HEK293 (cell line): ENCODE measurements at regions not wholly inside any gene's neighbourhood (a gene's known extent, or its start where the extent isn't known, plus 50 kb on each side); places are given as distances from the start of the nearest gene placed in this dataset.

Experiments
- CTCF ChIA-PET: fragments of 350-600 bp; formaldehyde crosslinking; extraction: SDS; loops from one replicate; lab custom pipeline; 2021; ENCODE audit warnings: antibody characterized with exemption; lab: Yijun Ruan, JAX
- POLR2A ChIA-PET: fragments of 300-600 bp; formaldehyde crosslinking; extraction: SDS; loops from one replicate; lab custom pipeline; 2020; ENCODE audit warnings: antibody characterized with exemption, inconsistent platforms; lab: Yijun Ruan, JAX
- H3K27ac ChIP-seq: fragments of 200-500 bp; sonication (Bioruptor generic); 2 replicates; pipeline ENCODE4 v1.5.1; 2014; ENCODE audit warnings: low read depth, low read length, control low read depth, inconsistent platforms; ENCODE audit errors: extremely low read depth
- H3K36me3 ChIP-seq, 2 experiments: fragments of 200-500 bp in 1 of 2; sonication (Bioruptor generic) in 1 of 2; 1 replicate in 1 of 2; 2 replicates in 1 of 2; pipeline ENCODE4 v1.5.1; 2014 to 2017; ENCODE audit warnings: inconsistent platforms in 2 of 2, low read length in 2 of 2; ENCODE audit not compliant: control insufficient read depth in 2 of 2, insufficient read depth in 1 of 2
- H3K4me1 ChIP-seq: fragments of 200-500 bp; sonication (Bioruptor generic); 2 replicates; pipeline ENCODE4 v1.5.1; 2014; ENCODE audit warnings: mild to moderate bottlenecking, low read length, inconsistent platforms; ENCODE audit not compliant: control insufficient read depth, insufficient read depth
- H3K4me3 ChIP-seq: 2 replicates; pipeline ENCODE4 v1.5.1; 2011; ENCODE audit warnings: low read depth, mild to moderate bottlenecking, control low read depth, low read length, moderate library complexity
- H3K9me3 ChIP-seq: fragments of 200-500 bp; sonication (Bioruptor generic); 2 replicates; pipeline ENCODE4 v1.5.1; 2014; ENCODE audit warnings: low read depth, low read length, inconsistent platforms; ENCODE audit not compliant: control insufficient read depth, insufficient read depth
- BCL11B ChIP-seq: fragments of 450-650 bp; formaldehyde crosslinking; IDR thresholded peaks from 2 replicates; pipeline ENCODE4 v1.5.1; 2016; ENCODE audit warnings: low read depth, missing biosample characterization, missing genetic modification characterization
- KLF7 ChIP-seq: fragments of 450-650 bp; formaldehyde crosslinking; IDR thresholded peaks from 2 replicates; pipeline ENCODE4 v1.5.1; 2016; ENCODE audit warnings: missing biosample characterization, missing genetic modification characterization, borderline replicate concordance
- KLF9 ChIP-seq: fragments of 450-650 bp; formaldehyde crosslinking; IDR thresholded peaks from 2 replicates; pipeline ENCODE4 v1.5.1; 2016; ENCODE audit warnings: missing biosample characterization, missing genetic modification characterization, low read depth
- SALL2 ChIP-seq: fragments of 450-650 bp; formaldehyde crosslinking; IDR thresholded peaks from 2 replicates; pipeline ENCODE4 v1.5.0; 2017; ENCODE audit warnings: missing biosample characterization, mild to moderate bottlenecking, missing genetic modification characterization, borderline replicate concordance
- ZBTB1 ChIP-seq: fragments of 450-650 bp; formaldehyde crosslinking; IDR thresholded peaks from 2 replicates; pipeline ENCODE4 v1.5.1; 2016; ENCODE audit warnings: missing biosample characterization, missing genetic modification characterization
- ZBTB10 ChIP-seq: fragments of 450-650 bp; formaldehyde crosslinking; IDR thresholded peaks from 2 replicates; pipeline ENCODE4 v1.5.1; 2016; ENCODE audit warnings: missing biosample characterization, missing genetic modification characterization
- ZBTB17 ChIP-seq: fragments of 450-650 bp; formaldehyde crosslinking; IDR thresholded peaks from 2 replicates; pipeline ENCODE4 v1.5.1; 2016; ENCODE audit warnings: missing biosample characterization, missing genetic modification characterization
- ZBTB7A ChIP-seq: fragments of 450-650 bp; formaldehyde crosslinking; IDR thresholded peaks from 2 replicates; pipeline ENCODE4 v1.5.1; 2016; ENCODE audit warnings: low read depth, missing biosample characterization, missing genetic modification characterization
- ZFHX2 ChIP-seq: fragments of 450-650 bp; formaldehyde crosslinking; conservative IDR thresholded peaks from 2 replicates; pipeline ENCODE4 v1.5.1; 2016; ENCODE audit warnings: missing biosample characterization, missing genetic modification characterization
- ZFP41 ChIP-seq: fragments of 450-650 bp; formaldehyde crosslinking; IDR thresholded peaks from 2 replicates; pipeline ENCODE4 v1.5.1; 2016; ENCODE audit warnings: missing biosample characterization, missing genetic modification characterization, borderline replicate concordance
- ZFP69B ChIP-seq: fragments of 450-650 bp; formaldehyde crosslinking; IDR thresholded peaks from 2 replicates; pipeline ENCODE4 v1.5.1; 2016; ENCODE audit warnings: missing biosample characterization, missing genetic modification characterization
- ZNF10 ChIP-seq: fragments of 450-650 bp; formaldehyde crosslinking; IDR thresholded peaks from 2 replicates; pipeline ENCODE4 v1.5.1; 2017; ENCODE audit warnings: missing biosample characterization, missing genetic modification characterization
- ZNF132 ChIP-seq: fragments of 450-650 bp; formaldehyde crosslinking; IDR thresholded peaks from 2 replicates; pipeline ENCODE4 v1.5.1; 2017; ENCODE audit warnings: missing biosample characterization, missing genetic modification characterization, borderline replicate concordance
- ZNF146 ChIP-seq: fragments of 450-650 bp; formaldehyde crosslinking; IDR thresholded peaks from 2 replicates; pipeline ENCODE4 v1.5.1; 2016; ENCODE audit warnings: missing biosample characterization, missing genetic modification characterization
- ZNF335 ChIP-seq: fragments of 450-650 bp; formaldehyde crosslinking; conservative IDR thresholded peaks from 2 replicates; pipeline ENCODE4 v1.5.1; 2016; ENCODE audit warnings: missing biosample characterization, missing genetic modification characterization
- ZNF366 ChIP-seq: fragments of 450-650 bp; formaldehyde crosslinking; conservative IDR thresholded peaks from 2 replicates; pipeline ENCODE4 v1.5.1; 2016; ENCODE audit warnings: missing biosample characterization, missing genetic modification characterization
- ZNF549 ChIP-seq: fragments of 450-650 bp; IDR thresholded peaks from 2 replicates; pipeline ENCODE4 v1.5.1; 2018; ENCODE audit warnings: missing biosample characterization, missing genetic modification characterization, mild to moderate bottlenecking, inconsistent platforms, moderate library complexity
- ZNF561 ChIP-seq: fragments of 450-650 bp; IDR thresholded peaks from 2 replicates; pipeline ENCODE4 v1.5.1; 2018; ENCODE audit warnings: missing biosample characterization, missing genetic modification characterization, borderline replicate concordance
- ZNF585B ChIP-seq: fragments of 450-650 bp; formaldehyde crosslinking; IDR thresholded peaks from 2 replicates; pipeline ENCODE4 v1.5.1; 2016; ENCODE audit warnings: missing biosample characterization, missing genetic modification characterization
- ZNF610 ChIP-seq: fragments of 450-650 bp; formaldehyde crosslinking; IDR thresholded peaks from 2 replicates; pipeline ENCODE4 v1.5.1; 2016; ENCODE audit warnings: missing biosample characterization, missing genetic modification characterization, borderline replicate concordance
- ZNF621 ChIP-seq: fragments of 450-650 bp; formaldehyde crosslinking; IDR thresholded peaks from 2 replicates; pipeline ENCODE4 v1.5.1; 2017; ENCODE audit warnings: missing biosample characterization, missing genetic modification characterization
- ZNF629 ChIP-seq: fragments of 450-650 bp; formaldehyde crosslinking; IDR thresholded peaks from 2 replicates; pipeline ENCODE4 v1.5.1; 2017; ENCODE audit warnings: missing biosample characterization, missing genetic modification characterization
- ZSCAN23 ChIP-seq: fragments of 450-650 bp; formaldehyde crosslinking; IDR thresholded peaks from 2 replicates; pipeline ENCODE4 v1.5.1; 2016; ENCODE audit warnings: missing biosample characterization, missing genetic modification characterization
- TF ChIP-seq, protein P1 (sequence below): fragments of 450-650 bp; formaldehyde crosslinking; IDR thresholded peaks from 2 replicates; pipeline ENCODE4 v1.5.1; 2016; ENCODE audit warnings: missing biosample characterization, missing genetic modification characterization, borderline replicate concordance
- TF ChIP-seq, protein P2 (sequence below): fragments of 450-650 bp; formaldehyde crosslinking; IDR thresholded peaks from 2 replicates; pipeline ENCODE4 v1.5.1; 2017; ENCODE audit warnings: missing biosample characterization, mild to moderate bottlenecking, missing genetic modification characterization, moderate library complexity

GRCh38 chr2:172285010-172285621, 142.3 kb upstream of the ITGA6 start (continued):
- TF ChIP-seq, protein P1, sequence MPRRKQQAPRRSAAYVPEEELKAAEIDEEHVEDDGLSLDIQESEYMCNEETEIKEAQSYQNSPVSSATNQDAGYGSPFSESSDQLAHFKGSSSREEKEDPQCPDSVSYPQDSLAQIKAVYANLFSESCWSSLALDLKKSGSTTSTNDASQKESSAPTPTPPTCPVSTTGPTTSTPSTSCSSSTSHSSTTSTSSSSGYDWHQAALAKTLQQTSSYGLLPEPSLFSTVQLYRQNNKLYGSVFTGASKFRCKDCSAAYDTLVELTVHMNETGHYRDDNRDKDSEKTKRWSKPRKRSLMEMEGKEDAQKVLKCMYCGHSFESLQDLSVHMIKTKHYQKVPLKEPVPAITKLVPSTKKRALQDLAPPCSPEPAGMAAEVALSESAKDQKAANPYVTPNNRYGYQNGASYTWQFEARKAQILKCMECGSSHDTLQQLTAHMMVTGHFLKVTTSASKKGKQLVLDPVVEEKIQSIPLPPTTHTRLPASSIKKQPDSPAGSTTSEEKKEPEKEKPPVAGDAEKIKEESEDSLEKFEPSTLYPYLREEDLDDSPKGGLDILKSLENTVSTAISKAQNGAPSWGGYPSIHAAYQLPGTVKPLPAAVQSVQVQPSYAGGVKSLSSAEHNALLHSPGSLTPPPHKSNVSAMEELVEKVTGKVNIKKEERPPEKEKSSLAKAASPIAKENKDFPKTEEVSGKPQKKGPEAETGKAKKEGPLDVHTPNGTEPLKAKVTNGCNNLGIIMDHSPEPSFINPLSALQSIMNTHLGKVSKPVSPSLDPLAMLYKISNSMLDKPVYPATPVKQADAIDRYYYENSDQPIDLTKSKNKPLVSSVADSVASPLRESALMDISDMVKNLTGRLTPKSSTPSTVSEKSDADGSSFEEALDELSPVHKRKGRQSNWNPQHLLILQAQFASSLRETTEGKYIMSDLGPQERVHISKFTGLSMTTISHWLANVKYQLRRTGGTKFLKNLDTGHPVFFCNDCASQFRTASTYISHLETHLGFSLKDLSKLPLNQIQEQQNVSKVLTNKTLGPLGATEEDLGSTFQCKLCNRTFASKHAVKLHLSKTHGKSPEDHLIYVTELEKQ (tag by site-specific recombination): no peak
- TF ChIP-seq ZBTB17 (peak; percentile 79), ZNF585B (no peak), ZSCAN23 (tag by site-specific recombination) (no peak), ZNF335 (peak; percentile 38)

DNA sequence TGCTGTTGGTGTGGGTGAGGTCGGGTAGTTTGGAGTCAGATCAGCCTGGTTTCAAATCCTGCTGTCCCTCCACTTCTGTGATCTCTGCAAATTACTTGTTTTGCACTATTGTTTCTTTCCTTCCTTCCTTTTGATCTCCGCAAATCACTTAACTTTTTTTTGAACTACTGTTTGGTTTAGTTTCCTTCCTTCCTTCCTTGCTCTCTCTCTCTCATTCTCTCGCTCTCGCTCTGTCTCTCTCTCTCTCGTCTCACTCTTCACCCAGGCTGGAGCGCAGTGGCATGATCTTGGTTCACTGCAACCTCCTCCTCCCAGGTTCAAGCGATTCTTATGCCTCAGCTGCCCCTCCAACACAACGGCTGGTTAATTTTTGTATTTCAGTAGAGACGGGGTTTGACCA, 141.6 kb upstream of the ITGA6 start:
- Histone ChIP-seq H3K4me1 (peaks cover 6% of the 10 kb centered on the region; the same call in 1 of the 2 replicates), H3K36me3 (no peaks in the 10 kb centered on the region), H3K4me3 (no peak overlapping the region), H3K9me3 (no peaks in the 10 kb centered on the region), H3K27ac (no peak overlapping the region)
- no peak for TF ChIP-seq ZBTB7A (tag by site-specific recombination)
- TF ChIP-seq ZNF366 (tag by site-specific recombination): peak; percentile 82
- TF ChIP-seq, protein P2, sequence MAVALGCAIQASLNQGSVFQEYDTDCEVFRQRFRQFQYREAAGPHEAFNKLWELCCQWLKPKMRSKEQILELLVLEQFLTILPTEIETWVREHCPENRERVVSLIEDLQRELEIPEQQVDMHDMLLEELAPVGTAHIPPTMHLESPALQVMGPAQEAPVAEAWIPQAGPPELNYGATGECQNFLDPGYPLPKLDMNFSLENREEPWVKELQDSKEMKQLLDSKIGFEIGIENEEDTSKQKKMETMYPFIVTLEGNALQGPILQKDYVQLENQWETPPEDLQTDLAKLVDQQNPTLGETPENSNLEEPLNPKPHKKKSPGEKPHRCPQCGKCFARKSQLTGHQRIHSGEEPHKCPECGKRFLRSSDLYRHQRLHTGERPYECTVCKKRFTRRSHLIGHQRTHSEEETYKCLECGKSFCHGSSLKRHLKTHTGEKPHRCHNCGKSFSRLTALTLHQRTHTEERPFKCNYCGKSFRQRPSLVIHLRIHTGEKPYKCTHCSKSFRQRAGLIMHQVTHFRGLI (tag by site-specific recombination): no peak
- TF ChIP-seq ZNF10 (tag by site-specific recombination): no peak
- TF ChIP-seq ZNF610 (tag by site-specific recombination): no peak
- TF ChIP-seq ZNF146 (tag by site-specific recombination): no peak
- POLR2A ChIA-PET: interaction anchor here (1.2 kb wide), 1 partner anchor 142 kb away, joined by 3 read pairs; the partner anchor contains the start of gene ITGA6
- CTCF ChIA-PET: interaction anchor here (0.6 kb wide), 1 partner anchor 126 kb away, joined by 3 read pairs; no protein-coding TSS in a partner anchor

DNA sequence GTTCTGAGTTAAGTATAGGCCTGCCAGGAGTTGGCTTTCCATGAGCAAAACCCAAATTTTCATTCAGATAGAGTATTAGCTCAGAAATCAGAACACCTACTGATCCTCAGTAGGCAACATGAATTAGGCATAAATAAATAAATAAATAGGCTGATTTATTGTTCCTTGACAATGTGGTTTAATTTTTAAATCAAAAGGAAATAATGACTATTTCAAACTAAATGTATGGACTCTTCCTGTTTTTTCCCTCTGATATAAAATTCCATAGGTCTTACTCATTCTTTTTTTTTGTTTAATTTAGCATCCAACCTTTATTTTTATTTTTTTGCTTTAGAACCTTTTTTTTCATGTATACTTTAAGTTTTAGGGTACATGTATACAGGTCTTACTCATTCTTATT, 140.2 kb upstream of the ITGA6 start:
- ChIA-PET POLR2A (no interaction called here), CTCF (interaction anchor here (0.7 kb wide), 1 partner anchor 35 kb away, joined by 3 read pairs; no protein-coding TSS in a partner anchor)
- Histone ChIP-seq H3K36me3 (no peaks in the 10 kb centered on the region), H3K27ac (no peak overlapping the region), H3K4me1 (peaks cover 6% of the 10 kb centered on the region; the same call in 1 of the 2 replicates), H3K9me3 (no peaks in the 10 kb centered on the region), H3K4me3 (no peak overlapping the region)
- TF ChIP-seq ZNF132: no peak
- TF ChIP-seq KLF7 (tag by site-specific recombination): no peak
- no peak for TF ChIP-seq SALL2 (tag by site-specific recombination)
- TF ChIP-seq ZNF621 (tag by site-specific recombination): no peak
- TF ChIP-seq ZNF549 (tag by site-specific recombination): no peak
- no peak for TF ChIP-seq ZFP69B
- TF ChIP-seq ZFP41 (tag by site-specific recombination): no peak
- no peak for TF ChIP-seq ZNF629
- TF ChIP-seq BCL11B: no peak
- no peak for TF ChIP-seq KLF9 (tag by site-specific recombination)
- no peak for TF ChIP-seq ZFHX2 (tag by site-specific recombination)
- TF ChIP-seq ZBTB10 (tag by site-specific recombination): no peak
- no peak for TF ChIP-seq ZBTB1 (tag by site-specific recombination)
- TF ChIP-seq ZNF561 (tag by site-specific recombination): no peak
- TF ChIP-seq ZNF10 (tag by site-specific recombination): no peak
